MM.1S (cell line): ENCODE measurements at regions not wholly inside any gene's neighbourhood (a gene's known extent, or its start where the extent isn't known, plus 50 kb on each side); places are given as distances from the start of the nearest gene placed in this dataset.

Source experiments
- DNase-seq: peaks from one replicate; pipeline ENCODE4 v3.0.0-alpha.2; 2015
- H2AFZ ChIP-seq: fragments of 300-600 bp; sonication (generic); 2 replicates; pipeline ENCODE4 v1.6.0; 2016; ENCODE audit warnings: antibody characterized with exemption, low read length
- H3F3A ChIP-seq: fragments of 300-600 bp; sonication (generic); 2 replicates; pipeline ENCODE4 v1.6.1; 2016; ENCODE audit warnings: mild to moderate bottlenecking, antibody characterized with exemption, low read length, moderate library complexity, mixed read lengths; ENCODE audit not compliant: insufficient read depth
- H3K27ac ChIP-seq: fragments of 300-600 bp; sonication (generic); 2 replicates; pipeline ENCODE4 v1.5.1; 2016; ENCODE audit warnings: mild to moderate bottlenecking, low read length
- H3K27me3 ChIP-seq: fragments of 300-600 bp; sonication (generic); replicated peaks from 2 replicates; pipeline ENCODE4 v1.6.0; 2016; ENCODE audit warnings: low read length; ENCODE audit not compliant: insufficient read depth
- H3K36me3 ChIP-seq: fragments of 300-600 bp; sonication (generic); replicated peaks from 2 replicates; pipeline ENCODE4 v1.6.1; 2016; ENCODE audit warnings: mild to moderate bottlenecking, low read length, mixed read lengths; ENCODE audit not compliant: insufficient read depth
- H3K4me1 ChIP-seq: fragments of 300-600 bp; sonication (generic); 2 replicates; pipeline ENCODE4 v1.6.1; 2016; ENCODE audit warnings: low read length, mixed read lengths
- H3K4me2 ChIP-seq: fragments of 300-600 bp; sonication (generic); 2 replicates; pipeline ENCODE4 v1.6.0; 2016; ENCODE audit warnings: low read depth, low read length
- H3K4me3 ChIP-seq: fragments of 300-600 bp; sonication (generic); 2 replicates; pipeline ENCODE4 v1.5.1; 2016; ENCODE audit warnings: low read length, mixed read lengths
- H3K79me2 ChIP-seq: fragments of 300-600 bp; sonication (generic); 2 replicates; pipeline ENCODE4 v1.6.1; 2016; ENCODE audit warnings: mixed run types, low read length, mixed read lengths
- H3K9ac ChIP-seq: fragments of 300-600 bp; sonication (generic); 2 replicates; pipeline ENCODE4 v1.6.1; 2016; ENCODE audit warnings: low read length, mixed read lengths
- H3K9me2 ChIP-seq: fragments of 300-600 bp; sonication (generic); replicated peaks from 2 replicates; pipeline ENCODE4 v1.6.1; 2016; ENCODE audit warnings: mild to moderate bottlenecking, low read length, mixed read lengths; ENCODE audit not compliant: insufficient read depth
- H3K9me3 ChIP-seq: fragments of 300-600 bp; sonication (generic); replicated peaks from 2 replicates; pipeline ENCODE4 v1.6.1; 2016; ENCODE audit warnings: mild to moderate bottlenecking, low read length, mixed read lengths; ENCODE audit not compliant: insufficient read depth
- H4K20me1 ChIP-seq: fragments of 300-600 bp; sonication (generic); 2 replicates; pipeline ENCODE4 v1.6.1; 2016; ENCODE audit warnings: mild to moderate bottlenecking, low read length, moderate library complexity, mixed read lengths; ENCODE audit not compliant: insufficient read depth
- EZH2 ChIP-seq: fragments of 300-600 bp; sonication (generic); optimal IDR thresholded peaks from 2 replicates; pipeline ENCODE3; 2017; ENCODE audit warnings: low read depth, mild to moderate bottlenecking, antibody characterized with exemption, low read length, mixed read lengths
- EZH2phosphoT487 ChIP-seq: fragments of 300-600 bp; sonication (generic); IDR thresholded peaks from 2 replicates; pipeline ENCODE4 v1.6.1; 2018; ENCODE audit warnings: antibody characterized with exemption, low read length
- TF ChIP-seq, protein P1 (sequence below): fragments of 300-600 bp; sonication (generic); IDR thresholded peaks from 2 replicates; pipeline ENCODE4 v1.5.1; 2016; ENCODE audit warnings: antibody characterized with exemption, low read length, mixed read lengths

DNA sequence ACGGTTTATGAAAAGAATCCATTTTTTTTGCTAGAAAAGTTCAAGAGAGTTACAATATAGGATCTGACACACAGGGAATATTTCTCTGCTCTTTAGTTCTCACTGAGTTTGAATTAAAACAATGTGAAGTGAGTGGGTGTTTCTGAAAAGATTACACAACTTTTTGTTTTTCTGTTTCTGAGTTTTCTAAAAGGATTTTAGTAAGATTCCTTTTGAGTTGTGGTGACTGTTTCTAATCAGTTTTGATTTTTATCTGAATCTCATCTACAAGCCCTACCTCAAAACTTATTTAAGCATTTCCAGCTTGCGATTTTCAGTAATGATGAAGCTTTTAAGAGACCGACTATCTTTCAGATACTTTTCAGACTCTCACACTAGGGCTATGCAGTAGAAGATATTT lies 141.7 kb downstream of the GPAT3 start:
- Histone ChIP-seq H3K9ac (no peak overlapping the region), H3K79me2 (no peaks in the 10 kb centered on the region), H2AFZ (no peak overlapping the region), H3K9me2 (no peaks in the 10 kb centered on the region), H3K4me2 (no peak overlapping the region), H3K36me3 (no peaks in the 10 kb centered on the region), H3K27me3 (no peaks in the 10 kb centered on the region), H3K27ac (no peak overlapping the region), H4K20me1 (no peaks in the 10 kb centered on the region), H3F3A (no peaks in the 10 kb centered on the region), H3K9me3 (no peaks in the 10 kb centered on the region), H3K4me3 (no peak overlapping the region), H3K4me1 (no peaks in the 10 kb centered on the region)
- no peak for DNase-seq
- TF ChIP-seq EZH2: no peak
- no peak for TF ChIP-seq EZH2phosphoT487
- TF ChIP-seq, protein P1, sequence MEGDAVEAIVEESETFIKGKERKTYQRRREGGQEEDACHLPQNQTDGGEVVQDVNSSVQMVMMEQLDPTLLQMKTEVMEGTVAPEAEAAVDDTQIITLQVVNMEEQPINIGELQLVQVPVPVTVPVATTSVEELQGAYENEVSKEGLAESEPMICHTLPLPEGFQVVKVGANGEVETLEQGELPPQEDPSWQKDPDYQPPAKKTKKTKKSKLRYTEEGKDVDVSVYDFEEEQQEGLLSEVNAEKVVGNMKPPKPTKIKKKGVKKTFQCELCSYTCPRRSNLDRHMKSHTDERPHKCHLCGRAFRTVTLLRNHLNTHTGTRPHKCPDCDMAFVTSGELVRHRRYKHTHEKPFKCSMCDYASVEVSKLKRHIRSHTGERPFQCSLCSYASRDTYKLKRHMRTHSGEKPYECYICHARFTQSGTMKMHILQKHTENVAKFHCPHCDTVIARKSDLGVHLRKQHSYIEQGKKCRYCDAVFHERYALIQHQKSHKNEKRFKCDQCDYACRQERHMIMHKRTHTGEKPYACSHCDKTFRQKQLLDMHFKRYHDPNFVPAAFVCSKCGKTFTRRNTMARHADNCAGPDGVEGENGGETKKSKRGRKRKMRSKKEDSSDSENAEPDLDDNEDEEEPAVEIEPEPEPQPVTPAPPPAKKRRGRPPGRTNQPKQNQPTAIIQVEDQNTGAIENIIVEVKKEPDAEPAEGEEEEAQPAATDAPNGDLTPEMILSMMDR: no peak

DNA sequence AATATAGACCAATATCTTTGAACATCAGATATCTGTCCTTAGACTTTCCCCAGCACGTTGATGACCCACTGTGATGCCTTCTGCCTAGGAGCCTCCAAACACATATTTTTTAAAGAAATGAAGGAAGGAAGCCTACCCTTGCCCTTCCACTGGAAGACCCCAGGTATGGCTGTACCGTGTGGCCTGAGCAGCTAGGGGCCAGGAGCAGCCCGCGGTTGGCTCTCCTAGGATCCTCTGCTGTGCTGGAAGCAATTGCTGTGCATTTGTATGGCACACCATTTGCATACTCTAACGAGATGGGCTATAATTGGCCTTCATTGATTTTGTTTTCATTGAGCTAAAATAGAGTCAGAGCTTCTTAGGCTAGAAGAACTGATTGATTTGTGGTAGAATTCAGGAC lies 128.8 kb downstream of the GPAT3 start:
- no peak for TF ChIP-seq EZH2
- TF ChIP-seq, protein P1: no peak
- no peak for TF ChIP-seq EZH2phosphoT487
- no peak for DNase-seq
- Histone ChIP-seq H3F3A (no peaks in the 10 kb centered on the region), H3K9ac (no peak overlapping the region), H3K27me3 (no peaks in the 10 kb centered on the region), H3K9me3 (no peaks in the 10 kb centered on the region), H3K4me1 (no peaks in the 10 kb centered on the region), H3K79me2 (no peaks in the 10 kb centered on the region), H3K9me2 (no peaks in the 10 kb centered on the region), H3K27ac (no peak overlapping the region), H3K4me3 (no peak overlapping the region), H3K4me2 (no peak overlapping the region), H3K36me3 (no peaks in the 10 kb centered on the region), H2AFZ (no peak overlapping the region), H4K20me1 (no peaks in the 10 kb centered on the region)

DNA sequence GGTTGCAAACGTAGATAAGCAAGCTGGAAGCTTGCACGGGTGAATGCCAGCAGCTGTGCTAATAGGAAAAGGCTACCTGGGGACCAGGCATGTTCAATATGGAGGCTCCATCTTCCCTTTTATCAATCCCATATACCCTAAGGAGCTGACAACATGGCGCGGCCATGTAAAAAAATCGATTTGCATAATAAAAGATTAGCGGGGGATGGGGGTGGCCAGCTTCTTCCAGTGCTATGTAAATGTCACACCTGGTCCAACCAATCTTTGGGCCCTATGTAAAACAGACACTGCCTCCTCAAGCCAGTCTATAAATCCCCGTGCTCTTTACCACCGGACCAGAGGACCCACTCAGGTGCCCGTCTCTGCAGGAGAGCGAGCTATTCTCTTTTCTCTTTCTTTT lies 128.2 kb downstream of the GPAT3 start:
- no peak overlapping the region for H3K9ac ChIP-seq
- no peak overlapping the region for H2AFZ ChIP-seq
- DNase-seq: no peak
- H3K36me3 ChIP-seq: no peaks in the 10 kb centered on the region
- no peaks in the 10 kb centered on the region for H3K4me1 ChIP-seq
- H3K79me2 ChIP-seq: no peaks in the 10 kb centered on the region
- no peaks in the 10 kb centered on the region for H3K27me3 ChIP-seq
- H3K9me2 ChIP-seq: no peaks in the 10 kb centered on the region
- no peak overlapping the region for H3K27ac ChIP-seq
- no peaks in the 10 kb centered on the region for H3K9me3 ChIP-seq
- no peak for TF ChIP-seq EZH2
- TF ChIP-seq, protein P1: no peak
- no peak for TF ChIP-seq EZH2phosphoT487
- no peak overlapping the region for H3K4me2 ChIP-seq
- no peaks in the 10 kb centered on the region for H3F3A ChIP-seq
- no peak overlapping the region for H3K4me3 ChIP-seq
- no peaks in the 10 kb centered on the region for H4K20me1 ChIP-seq

DNA sequence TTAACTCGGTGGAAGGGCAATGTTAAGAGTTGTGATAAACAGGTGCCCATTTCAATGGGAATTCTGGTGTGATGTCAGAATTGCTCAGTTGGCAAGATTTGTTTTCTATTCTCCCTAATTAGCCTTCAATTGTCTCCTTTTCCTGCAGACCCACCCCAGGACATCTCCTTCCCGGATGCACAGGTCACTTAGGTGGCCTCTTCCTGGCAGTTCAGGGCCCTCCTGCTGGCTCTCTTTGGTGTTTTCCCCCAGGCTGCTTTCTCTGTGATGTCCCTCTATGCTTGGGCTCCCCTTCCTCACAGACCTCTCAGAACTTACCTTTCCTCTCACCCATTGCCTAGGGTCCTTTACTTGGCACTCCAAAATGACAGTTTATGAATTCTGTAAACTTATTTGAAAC lies 126.3 kb downstream of the GPAT3 start:
- Histone ChIP-seq H3K9me3 (no peaks in the 10 kb centered on the region), H3K9me2 (no peaks in the 10 kb centered on the region), H3K4me2 (no peak overlapping the region), H4K20me1 (no peaks in the 10 kb centered on the region), H2AFZ (no peak overlapping the region), H3K36me3 (no peaks in the 10 kb centered on the region), H3F3A (no peaks in the 10 kb centered on the region), H3K27ac (no peak overlapping the region), H3K4me1 (no peaks in the 10 kb centered on the region), H3K9ac (no peak overlapping the region), H3K4me3 (no peak overlapping the region), H3K27me3 (no peaks in the 10 kb centered on the region), H3K79me2 (no peaks in the 10 kb centered on the region)
- no peak for DNase-seq
- TF ChIP-seq, protein P1: no peak
- TF ChIP-seq EZH2 (no peak), EZH2phosphoT487 (no peak)
